ENCODE measurements at regions not wholly inside any gene's neighbourhood (a gene's known extent, or its start where the extent isn't known, plus 50 kb on each side); places are given as distances from the start of the nearest gene placed in this dataset.
A peak's percentile ranks its signal among the peaks of the same experiment; 100 is the strongest.

GRCh38 chr13:111490611-111491010, 170.2 kb downstream of the TEX29 start:
- Histone ChIP-seq H3K4me3 (no peak overlapping the region), H3K27ac (no peak overlapping the region), H3K36me3 (no peaks in the 10 kb centered on the region), H3K9me3 (peaks cover 0 to 26% of the 10 kb centered on the region in 2 donors), H3K4me1 (no peaks in the 10 kb centered on the region), H3K27me3 (peaks cover 0 to 9% of the 10 kb centered on the region in 2 donors)
- TF ChIP-seq CTCF (IDR thresholded peaks at IDR 0.05): no peak
- DNase-seq (peak in 1 of 4 donors; percentile 18), ATAC-seq (no peak)
- intact Hi-C loops (cut with DNase I): no loop called here

GRCh38 chr13:111491021-111491420, 170.6 kb downstream of the TEX29 start:
- no peak for ATAC-seq
- no peak for TF ChIP-seq CTCF (IDR thresholded peaks at IDR 0.05)
- no peaks in the 10 kb centered on the region for H3K36me3 ChIP-seq
- DNase-seq: peak in 1 of 4 donors; percentile 37
- no peak overlapping the region for H3K27ac ChIP-seq
- no peak overlapping the region for H3K4me3 ChIP-seq
- no peaks in the 10 kb centered on the region for H3K4me1 ChIP-seq
- intact Hi-C loops (cut with DNase I): no loop called here
- peaks cover 0 to 9% of the 10 kb centered on the region in 2 donors for H3K27me3 ChIP-seq
- H3K9me3 ChIP-seq: peaks cover 0 to 25% of the 10 kb centered on the region in 2 donors

GRCh38 chr13:111491659-111492058, 171.2 kb downstream of the TEX29 start:
- no peaks in the 10 kb centered on the region for H3K4me1 ChIP-seq
- ATAC-seq (no peak), DNase-seq (peak in 1 of 4 donors; percentile 4)
- H3K4me3 ChIP-seq: no peak overlapping the region
- TF ChIP-seq CTCF (IDR thresholded peaks at IDR 0.05): no peak
- H3K36me3 ChIP-seq: no peaks in the 10 kb centered on the region
- H3K27me3 ChIP-seq: peaks cover 0 to 9% of the 10 kb centered on the region in 2 donors
- peaks cover 0 to 18% of the 10 kb centered on the region in 2 donors for H3K9me3 ChIP-seq
- intact Hi-C loops (cut with DNase I): no loop called here
- H3K27ac ChIP-seq: no peak overlapping the region

- ATAC-seq (no peak), DNase-seq (peak in 1 of 4 donors; percentile 31)
- intact Hi-C loops (cut with DNase I): no loop called here
- Histone ChIP-seq H3K9me3 (peaks cover 0 to 10% of the 10 kb centered on the region in 2 donors), H3K27ac (no peak overlapping the region), H3K27me3 (peaks cover 0 to 9% of the 10 kb centered on the region in 2 donors), H3K4me3 (no peak overlapping the region), H3K4me1 (no peaks in the 10 kb centered on the region), H3K36me3 (no peaks in the 10 kb centered on the region)
- no peak for TF ChIP-seq CTCF (IDR thresholded peaks at IDR 0.05)
Measured at GRCh38 chr13:111492341-111492950, 172.0 kb downstream of the TEX29 start.

GRCh38 chr13:111492958-111493357, 172.5 kb downstream of the TEX29 start:
- no peak overlapping the region for H3K27ac ChIP-seq
- no peaks in the 10 kb centered on the region for H3K36me3 ChIP-seq
- ATAC-seq: no peak
- H3K4me3 ChIP-seq: no peak overlapping the region
- TF ChIP-seq CTCF (IDR thresholded peaks at IDR 0.05): no peak
- DNase-seq: no peak
- H3K27me3 ChIP-seq: peaks cover 0 to 9% of the 10 kb centered on the region in 2 donors
- intact Hi-C loops (cut with DNase I): no loop called here
- peaks cover 0 to 5% of the 10 kb centered on the region in 2 donors for H3K9me3 ChIP-seq
- H3K4me1 ChIP-seq: no peaks in the 10 kb centered on the region

Data from left lung (tissue), 4 donors.